Psoas muscle (tissue), 7 donors: ENCODE measurements at regions not wholly inside any gene's neighbourhood (a gene's known extent, or its start where the extent isn't known, plus 50 kb on each side); places are given as distances from the start of the nearest gene placed in this dataset.
"Not testable (repeated sequence)": the region's sequence is repeated elsewhere in the genome, so short reads cannot be mapped to it uniquely, and the experiment has no call there.

Experiments used
- ATAC-seq, 4 donors: fragments of 200-7000 bp; cut with Tn5 transposase; one replicate each; pipeline ENCODE4 v1.9.1; 2020; ENCODE audit warnings: moderate library complexity in 3 of 4, mild to moderate bottlenecking in 2 of 4
- DNase-seq, 2 donors: peaks; one replicate each; pipeline ENCODE4 v3.0.0-alpha.2; 2020
- H3K27ac ChIP-seq: fragments of 200-600 bp; one replicate; pipeline ENCODE4 v1.8.0; 2022
- H3K27me3 ChIP-seq, 3 donors: fragments of 200-600 bp in 1 of 3; one replicate each; pipeline versions ENCODE4 v1.6.1 to v1.8.0; 2013 to 2022; ENCODE audit warnings: low read length in 2 of 3, mild to moderate bottlenecking in 2 of 3, moderate library complexity in 1 of 3; ENCODE audit not compliant: insufficient read depth in 3 of 3
- H3K36me3 ChIP-seq, 2 donors: fragments of 200-600 bp in 1 of 2; one replicate each; pipeline versions ENCODE4 v1.6.1 to v1.8.0; 2013 to 2022; ENCODE audit warnings: low read depth in 1 of 2, mild to moderate bottlenecking in 1 of 2, moderate library complexity in 1 of 2; ENCODE audit not compliant: insufficient read depth in 1 of 2
- H3K4me1 ChIP-seq: fragments of 200-600 bp; one replicate; pipeline ENCODE4 v1.8.0; 2022
- H3K4me3 ChIP-seq: fragments of 200-600 bp; one replicate; pipeline ENCODE4 v1.8.0; 2022; ENCODE audit warnings: mild to moderate bottlenecking
- H3K9me3 ChIP-seq: fragments of 200-600 bp; one replicate; pipeline ENCODE4 v1.8.0; 2022
- WGBS, 3 donors: extraction: QIAGEN DNeasy Blood & Tissue Kit; methylation state at CpG; one replicate each; pipeline versions ENCODE4 v1.1.6 to v1.1.7; 2013; 5-methylcytosine and 5-hydroxymethylcytosine counted together
- intact Hi-C, 2 donors: fragments of 100-400 bp; cut with DNase I; formaldehyde crosslinking; loops; one replicate each; pipeline versions ENCODE4 v1.11.0 to v1.14.2; 2022
- TF ChIP-seq, protein P1 (sequence below): fragments of 200-600 bp; IDR thresholded peaks from one replicate; pipeline ENCODE4 v1.8.0; 2022; ENCODE audit warnings: antibody characterized with exemption
- donor health status: healthy with polysubstance abuse.
- donor health status: DM: no; HTN: no; CAD: no; lungs with moderate emphysema.
- donor health status: Bipolar disorder and iron deficiency.
- donor health status: healthy.
- donor health status: DM: yes; HTN: yes; CAD: no.
- donor health status: DM: no; HTN: no; CAD: no.
- donor health status: DM: yes; HTN: yes; CAD: no.

DNA sequence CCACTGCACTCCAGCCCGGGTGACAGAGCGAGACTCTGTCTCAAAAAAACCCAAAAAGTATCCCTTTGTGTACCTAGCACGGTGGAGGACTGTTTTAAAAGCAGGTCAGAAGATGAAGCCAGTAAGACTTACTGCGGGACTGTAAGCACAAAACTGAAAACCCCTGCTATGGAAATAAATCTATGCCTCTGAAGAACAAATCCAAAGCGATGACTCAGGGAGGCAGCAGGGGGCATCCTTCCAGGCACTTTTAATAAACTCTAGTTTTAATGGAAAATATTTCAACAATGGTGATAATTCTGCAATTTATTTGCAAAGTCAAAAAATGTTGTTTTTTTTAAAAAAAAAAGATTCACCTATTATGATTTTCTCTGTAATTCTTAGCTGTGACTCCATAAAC lies 326.8 kb downstream of the BCL2L11 start:
- H3K9me3 ChIP-seq, DNase-seq, ATAC-seq, H3K27me3 ChIP-seq, H3K4me3 ChIP-seq, H3K4me1 ChIP-seq, intact Hi-C loops, H3K27ac ChIP-seq, H3K36me3 ChIP-seq: not testable (repeated sequence)
- WGBS, 3 donors: 92 to 96% (median 95%) methylated on average over 2 to 4 of the region's 5 CpGs

DNA sequence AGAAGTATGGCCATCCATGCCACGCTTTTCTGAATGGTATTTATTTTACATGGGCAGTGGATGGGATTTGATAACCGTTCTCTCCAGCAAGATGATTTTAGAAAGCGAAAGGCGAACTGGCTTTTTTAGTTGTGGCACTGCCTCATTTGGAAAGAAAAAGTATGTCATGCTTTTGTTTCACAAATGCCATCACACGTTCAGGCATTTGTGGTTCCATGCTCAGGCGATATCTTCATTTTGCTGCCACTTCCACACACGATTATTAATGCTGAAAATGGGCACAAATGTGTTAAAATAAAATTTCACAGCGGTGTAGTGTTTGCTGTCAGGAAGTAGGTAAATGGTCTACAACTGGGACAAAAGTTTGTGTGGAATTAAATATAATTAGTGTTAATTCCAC lies 328.1 kb downstream of the BCL2L11 start:
- H3K4me3 ChIP-seq, ATAC-seq, H3K27ac ChIP-seq, H3K9me3 ChIP-seq, H3K36me3 ChIP-seq, H3K4me1 ChIP-seq, DNase-seq, H3K27me3 ChIP-seq, intact Hi-C loops: not testable (repeated sequence)
- no CpG with 5 or more reads among the region's 8 CpGs for WGBS, 3 donors

DNA sequence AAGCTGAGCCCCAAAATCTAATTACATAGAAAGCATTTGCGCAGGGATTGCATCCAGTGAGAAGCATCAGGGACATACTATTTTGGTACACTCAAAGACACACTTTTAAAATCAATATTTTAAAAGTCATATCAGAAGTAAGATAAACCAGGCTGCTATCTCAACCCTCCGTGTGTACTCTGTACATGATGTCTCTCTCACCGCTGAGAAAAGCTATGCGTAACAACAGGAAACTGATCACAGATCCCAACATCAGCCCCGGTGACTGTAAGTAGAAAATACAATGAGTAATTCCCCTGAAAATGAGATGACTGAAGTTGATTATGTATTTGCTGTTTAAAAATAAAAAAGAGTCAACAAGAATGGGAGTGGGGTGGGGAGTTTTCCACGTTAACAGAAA lies 329.8 kb downstream of the BCL2L11 start:
- not testable (repeated sequence) for H3K27me3 ChIP-seq, DNase-seq, H3K27ac ChIP-seq, H3K4me3 ChIP-seq, H3K4me1 ChIP-seq, ATAC-seq, H3K9me3 ChIP-seq, H3K36me3 ChIP-seq
- intact Hi-C loops: loop anchor here in 1 of 2 donors (10.0 kb wide), 1 partner anchor 336 kb away; no protein-coding TSS in a partner anchor
- 78 to 98% (median 83%) methylated on average over 2 to 3 of the region's 6 CpGs for WGBS, 3 donors

DNA sequence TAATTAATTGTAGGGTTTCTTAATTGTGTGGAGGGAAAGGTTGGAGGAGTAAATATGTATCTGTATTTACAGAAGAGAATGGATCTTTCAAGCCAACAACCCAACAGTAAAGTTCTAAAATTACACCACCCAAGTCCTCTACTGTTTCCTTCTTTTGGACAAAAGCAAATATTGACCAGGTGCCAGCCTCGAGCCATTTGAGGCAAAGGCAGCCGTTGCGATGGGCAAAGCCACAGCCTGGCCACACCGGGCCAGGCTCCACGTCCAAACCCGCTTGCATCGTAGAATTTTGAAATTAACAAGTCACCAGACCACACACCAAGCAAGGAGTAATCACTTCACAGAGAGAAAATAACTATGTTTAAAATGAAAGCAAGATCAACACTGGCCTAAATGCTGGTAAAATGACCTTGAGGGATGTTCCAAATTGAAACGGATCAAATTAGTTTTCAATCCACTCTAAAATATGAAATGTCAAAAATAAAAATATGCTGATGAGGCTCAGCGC lies 331.0 kb downstream of the BCL2L11 start:
- peak overlapping the region; percentile 42 for H3K4me3 ChIP-seq
- H3K27me3 ChIP-seq, H3K9me3 ChIP-seq, H3K36me3 ChIP-seq, H3K27ac ChIP-seq, DNase-seq, H3K4me1 ChIP-seq: not testable (repeated sequence)
- WGBS, 3 donors: 7 to 11% (median 10%) methylated on average over 2 of the region's 9 CpGs
- intact Hi-C loops: loop anchor here in 1 of 2 donors (10.0 kb wide), 1 partner anchor 337 kb away; no protein-coding TSS in a partner anchor
- peak in 3 of 4 donors; percentile 19 to 36 (median 29) for ATAC-seq

DNA sequence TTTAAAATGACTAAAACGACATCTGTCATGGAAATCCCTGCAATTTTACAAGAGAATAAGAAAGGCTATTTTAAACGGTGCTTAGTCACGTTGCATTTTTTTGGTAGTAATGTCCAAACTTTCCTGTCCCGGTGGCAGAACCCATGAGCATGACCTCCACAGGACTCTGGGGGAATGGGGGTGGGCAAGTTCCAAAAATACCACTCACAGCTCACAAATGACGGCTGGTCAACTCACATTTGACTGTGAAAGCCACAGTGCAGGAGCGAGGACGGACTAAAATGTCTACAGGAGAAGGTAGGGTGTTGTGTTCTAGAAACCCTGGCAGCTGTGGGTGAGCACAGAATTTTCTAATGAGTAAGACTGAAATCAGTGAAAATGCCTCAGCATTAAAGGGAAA lies 331.5 kb downstream of the BCL2L11 start:
- peak; percentile 53 to 62 (median 57) for ATAC-seq
- DNase-seq, H3K9me3 ChIP-seq, H3K27ac ChIP-seq, H3K36me3 ChIP-seq, H3K27me3 ChIP-seq, H3K4me1 ChIP-seq: not testable (repeated sequence)
- peak overlapping the region; percentile 42 for H3K4me3 ChIP-seq
- 18 to 27% (median 20%) methylated on average over 4 to 6 of the region's 7 CpGs for WGBS, 3 donors
- intact Hi-C loops: loop anchor here in 1 of 2 donors (10.0 kb wide), 1 partner anchor 337 kb away; no protein-coding TSS in a partner anchor

DNA sequence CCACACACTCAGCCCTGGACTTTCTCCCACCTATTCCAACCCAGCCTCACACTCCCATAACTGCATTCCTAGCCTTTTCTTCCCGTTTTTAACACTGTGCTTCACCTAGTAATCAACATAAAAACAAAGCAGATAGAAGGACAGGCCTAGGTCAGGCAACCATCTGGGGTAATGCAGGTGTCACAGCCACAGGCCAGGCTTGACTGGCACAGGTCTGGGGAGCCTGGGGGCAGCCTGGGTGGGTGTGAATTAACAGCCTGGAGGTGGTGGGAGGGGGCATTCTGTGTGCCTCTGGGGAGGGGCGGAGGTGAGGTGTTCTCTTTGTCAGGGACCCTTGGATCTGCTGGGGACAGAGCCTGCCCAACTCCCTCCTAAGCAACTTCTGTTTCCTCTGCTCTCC lies 332.6 kb downstream of the BCL2L11 start:
- H3K36me3 ChIP-seq, H3K4me1 ChIP-seq, H3K27me3 ChIP-seq, H3K4me3 ChIP-seq, H3K27ac ChIP-seq, H3K9me3 ChIP-seq, DNase-seq: not testable (repeated sequence)
- WGBS, 3 donors: no CpG with 5 or more reads among the region's 2 CpGs
- intact Hi-C loops: loop anchor here in 1 of 2 donors (10.0 kb wide), 1 partner anchor 339 kb away; no protein-coding TSS in a partner anchor
- peak in 3 of 4 donors; percentile 9 to 17 (median 12) for ATAC-seq

DNA sequence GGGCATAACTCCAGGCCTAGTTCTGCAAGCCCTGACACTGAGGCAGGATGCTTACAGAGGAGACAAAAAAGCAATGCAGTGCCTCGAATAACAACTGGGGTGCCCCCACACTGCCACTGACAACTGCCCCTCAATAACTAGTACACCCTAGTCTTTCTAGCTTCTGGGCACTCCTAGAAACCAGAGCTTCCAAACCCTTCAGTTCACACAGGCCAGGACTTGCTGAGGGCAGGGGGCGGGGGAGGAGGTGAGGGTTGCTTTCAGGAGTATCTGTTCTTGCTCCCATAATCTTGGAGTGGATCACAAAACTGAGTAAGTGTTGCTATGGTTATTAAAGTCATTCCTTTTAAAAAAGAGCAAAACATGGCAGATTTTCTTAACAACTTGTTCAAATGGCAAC lies 333.1 kb downstream of the BCL2L11 start:
- intact Hi-C loops: loop anchor here in 1 of 2 donors (10.0 kb wide), 1 partner anchor 339 kb away; no protein-coding TSS in a partner anchor
- WGBS, 3 donors: no CpG with 5 or more reads among the region's 2 CpGs
- H3K4me1 ChIP-seq, DNase-seq, H3K27ac ChIP-seq, H3K9me3 ChIP-seq, H3K36me3 ChIP-seq, H3K4me3 ChIP-seq, H3K27me3 ChIP-seq: not testable (repeated sequence)
- peak in 2 of 4 donors; percentile 1 to 2 for ATAC-seq

DNA sequence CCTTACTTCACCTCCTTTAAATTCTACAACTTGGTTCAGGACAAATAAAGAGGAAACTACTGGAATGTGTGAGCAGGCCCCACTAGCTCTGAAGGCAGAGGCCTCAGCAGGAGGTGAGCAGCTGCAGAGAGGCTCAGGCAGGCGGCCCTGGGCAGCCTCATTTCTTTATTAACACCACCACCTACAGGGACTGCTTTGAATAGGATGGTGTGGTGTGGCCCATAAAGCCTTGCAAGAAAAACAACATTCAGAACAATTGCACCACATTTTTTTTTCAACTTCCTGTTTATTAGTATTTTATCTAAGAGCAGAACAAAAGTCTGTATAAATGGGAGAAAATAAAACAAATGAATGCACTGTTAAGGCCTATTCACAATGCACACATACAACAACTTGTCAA lies 333.7 kb downstream of the BCL2L11 start:
- intact Hi-C loops: loop anchor here in 1 of 2 donors (10.0 kb wide), 1 partner anchor 340 kb away; no protein-coding TSS in a partner anchor
- WGBS, 3 donors: 20% methylated on average over 1 of the region's 1 CpG; no CpG with 5 or more reads in 1 of the 3 donors
- H3K4me3 ChIP-seq, DNase-seq, H3K27me3 ChIP-seq, H3K27ac ChIP-seq, H3K36me3 ChIP-seq, H3K9me3 ChIP-seq, H3K4me1 ChIP-seq: not testable (repeated sequence)
- peak; percentile 88 to 96 (median 96) for ATAC-seq
- TF ChIP-seq, protein P1, sequence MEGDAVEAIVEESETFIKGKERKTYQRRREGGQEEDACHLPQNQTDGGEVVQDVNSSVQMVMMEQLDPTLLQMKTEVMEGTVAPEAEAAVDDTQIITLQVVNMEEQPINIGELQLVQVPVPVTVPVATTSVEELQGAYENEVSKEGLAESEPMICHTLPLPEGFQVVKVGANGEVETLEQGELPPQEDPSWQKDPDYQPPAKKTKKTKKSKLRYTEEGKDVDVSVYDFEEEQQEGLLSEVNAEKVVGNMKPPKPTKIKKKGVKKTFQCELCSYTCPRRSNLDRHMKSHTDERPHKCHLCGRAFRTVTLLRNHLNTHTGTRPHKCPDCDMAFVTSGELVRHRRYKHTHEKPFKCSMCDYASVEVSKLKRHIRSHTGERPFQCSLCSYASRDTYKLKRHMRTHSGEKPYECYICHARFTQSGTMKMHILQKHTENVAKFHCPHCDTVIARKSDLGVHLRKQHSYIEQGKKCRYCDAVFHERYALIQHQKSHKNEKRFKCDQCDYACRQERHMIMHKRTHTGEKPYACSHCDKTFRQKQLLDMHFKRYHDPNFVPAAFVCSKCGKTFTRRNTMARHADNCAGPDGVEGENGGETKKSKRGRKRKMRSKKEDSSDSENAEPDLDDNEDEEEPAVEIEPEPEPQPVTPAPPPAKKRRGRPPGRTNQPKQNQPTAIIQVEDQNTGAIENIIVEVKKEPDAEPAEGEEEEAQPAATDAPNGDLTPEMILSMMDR: peak; percentile 35

DNA sequence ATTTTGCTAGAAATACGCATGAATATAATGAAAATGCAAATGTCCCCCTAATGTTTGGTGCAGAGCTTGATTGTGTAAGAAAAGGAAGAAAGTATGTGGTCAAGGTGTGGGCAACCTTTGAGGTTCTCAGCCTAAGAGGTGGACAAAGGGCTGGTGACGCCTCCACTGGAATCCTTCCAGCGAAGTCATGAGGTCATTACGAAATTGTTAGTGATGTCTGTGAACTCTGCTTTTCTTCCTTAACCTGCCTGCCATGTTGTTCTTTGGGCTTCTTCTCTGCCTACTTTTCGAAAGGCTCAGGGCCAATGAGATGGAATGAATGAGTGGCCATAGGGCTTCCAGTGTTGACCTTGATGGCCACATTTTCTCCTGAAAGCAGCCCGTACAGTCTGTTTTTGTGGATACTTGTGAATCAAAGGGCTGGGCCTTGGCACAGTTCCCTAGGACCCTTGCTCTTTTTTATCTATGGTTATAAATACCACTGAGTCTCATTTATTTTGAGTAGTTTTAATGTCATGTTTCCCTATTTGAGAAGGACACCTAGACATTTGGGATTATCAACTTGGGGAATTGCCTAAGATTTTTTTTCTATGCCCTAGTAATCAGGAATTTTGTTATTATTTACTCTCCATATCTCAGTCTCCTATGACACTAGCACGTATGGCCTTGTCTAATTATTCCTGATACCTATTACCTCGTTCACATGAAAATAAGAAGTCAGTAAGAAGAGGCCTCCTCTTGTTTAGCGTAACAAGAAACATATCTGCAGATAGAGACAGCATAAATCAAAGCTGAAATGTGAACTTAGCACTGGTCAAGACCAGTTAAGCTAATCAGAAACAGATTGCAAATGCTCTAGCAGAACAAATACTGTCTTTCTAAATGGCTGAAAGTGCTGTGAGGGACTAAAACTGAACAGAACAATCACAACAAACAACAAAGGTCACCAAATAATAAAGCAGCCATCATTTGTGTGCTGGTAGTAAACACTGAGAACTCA lies 334.6 kb downstream of the BCL2L11 start:
- WGBS, 3 donors: 90 to 91% (median 91%) methylated on average over 8 to 9 of the region's 9 CpGs
- not testable (repeated sequence) for ATAC-seq, H3K27ac ChIP-seq, H3K4me1 ChIP-seq, H3K9me3 ChIP-seq, H3K27me3 ChIP-seq, H3K4me3 ChIP-seq, H3K36me3 ChIP-seq, DNase-seq
- intact Hi-C loops: loop anchor here in 1 of 2 donors (10.0 kb wide), 1 partner anchor 341 kb away; no protein-coding TSS in a partner anchor

DNA sequence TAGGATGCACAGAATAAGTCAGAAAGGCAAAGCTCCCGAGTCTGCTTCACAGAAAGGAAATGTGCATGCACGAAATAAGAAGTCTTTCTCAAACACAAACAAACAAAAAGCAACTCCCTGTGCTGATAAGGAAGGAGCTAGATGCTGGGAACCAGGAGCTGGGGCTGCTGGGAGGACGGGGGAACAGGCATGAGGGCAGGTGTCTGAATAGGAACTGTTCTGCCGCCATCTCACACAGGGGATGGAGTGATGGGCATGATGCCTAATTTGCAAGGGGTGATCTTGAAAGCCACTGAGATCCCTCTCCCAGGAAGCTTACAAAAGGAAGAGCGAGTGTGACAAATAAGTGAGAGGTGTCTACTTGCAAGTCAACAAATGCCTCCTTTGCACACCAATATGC lies 336.5 kb downstream of the BCL2L11 start:
- WGBS, 3 donors: 89 to 97% (median 92%) methylated on average over 2 to 3 of the region's 5 CpGs
- H3K27me3 ChIP-seq, H3K9me3 ChIP-seq, H3K36me3 ChIP-seq, DNase-seq, ATAC-seq, H3K27ac ChIP-seq, H3K4me1 ChIP-seq, H3K4me3 ChIP-seq: not testable (repeated sequence)
- intact Hi-C loops: loop anchor here in 1 of 2 donors (10.0 kb wide), 1 partner anchor 342 kb away; no protein-coding TSS in a partner anchor
